H1 (cell line): ENCODE measurements at regions not wholly inside any gene's neighbourhood (a gene's known extent, or its start where the extent isn't known, plus 50 kb on each side); places are given as distances from the start of the nearest gene placed in this dataset.
"Not testable (repeated sequence)": the region's sequence is repeated elsewhere in the genome, so short reads cannot be mapped to it uniquely, and the experiment has no call there.

ENCODE experiments used
- ASH2L ChIP-seq: fragments of 200-600, 300-600 bp; sonication (generic); IDR thresholded peaks from one replicate; pipeline ENCODE4 v1.7.1; 2017; ENCODE audit warnings: low read length
- BRCA1 ChIP-seq: IDR thresholded peaks from 2 replicates; pipeline ENCODE4 v1.6.1; 2012; ENCODE audit warnings: low read depth, low read length, improper control_type of control experiment
- EP300 ChIP-seq, 2 experiments: IDR thresholded peaks; 1 replicate in 1 of 2; 2 replicates in 1 of 2; pipeline ENCODE4 v1.6.1; 2011 to 2012; ENCODE audit warnings: low read depth in 2 of 2, low read length in 2 of 2, mild to moderate bottlenecking in 2 of 2, borderline replicate concordance in 1 of 2, inconsistent platforms in 1 of 2, moderate library complexity in 1 of 2
- POLR2A ChIP-seq, 2 experiments: IDR thresholded peaks; 1 replicate in 1 of 2; 2 replicates in 1 of 2; pipeline ENCODE4 v1.6.1; 2011; ENCODE audit warnings: low read depth in 2 of 2, low read length in 2 of 2, mild to moderate bottlenecking in 2 of 2; ENCODE audit errors: control extremely low read depth in 1 of 2
- POLR2AphosphoS5 ChIP-seq: IDR thresholded peaks from 2 replicates; pipeline ENCODE4 v1.6.1; 2011; ENCODE audit warnings: low read depth, low read length
- SP4 ChIP-seq: IDR thresholded peaks from 2 replicates; pipeline ENCODE4 v1.6.1; 2012; ENCODE audit warnings: low read length, inconsistent platforms
- TAF7 ChIP-seq: optimal IDR thresholded peaks from 2 replicates; pipeline ENCODE3; 2011; ENCODE audit warnings: low read depth, mild to moderate bottlenecking, inconsistent platforms, low read length, moderate library complexity, borderline replicate concordance
- TF ChIP-seq, protein P1 (sequence below): IDR thresholded peaks from 2 replicates; pipeline ENCODE4 v1.6.1; 2011; ENCODE audit warnings: low read length, improper control_type of control experiment
- TF ChIP-seq, protein P2 (sequence below), 3 experiments: IDR thresholded peaks; 1 replicate in 2 of 3; 2 replicates in 1 of 3; pipeline versions ENCODE4 v1.5.1 to v1.6.1; 2011; ENCODE audit warnings: low read length in 3 of 3, mild to moderate bottlenecking in 3 of 3, inconsistent platforms in 2 of 3, low read depth in 1 of 3, moderate library complexity in 1 of 3; ENCODE audit not compliant: insufficient read depth in 1 of 3; ENCODE audit errors: control extremely low read depth in 1 of 3

DNA sequence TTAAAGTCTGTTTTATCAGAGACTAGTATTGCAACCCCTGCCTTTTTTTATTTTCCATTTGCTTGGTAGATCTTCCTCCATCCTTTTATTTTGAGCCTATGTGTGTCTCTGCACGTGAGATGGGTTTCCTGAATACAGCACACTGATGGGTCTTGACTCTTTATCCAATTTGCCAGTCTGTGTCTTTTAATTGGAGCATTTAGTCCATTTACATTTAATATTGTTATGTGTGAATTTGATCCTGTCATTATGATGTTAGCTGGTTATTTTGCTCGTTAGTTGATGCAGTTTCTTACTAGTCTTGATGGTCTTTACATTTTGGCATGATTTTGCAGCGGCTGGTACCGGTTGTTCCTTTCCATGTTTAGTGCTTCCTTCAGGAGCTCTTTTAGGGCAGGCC is 381.5 kb upstream of the ZEB2 start:
- TF ChIP-seq, protein P1, sequence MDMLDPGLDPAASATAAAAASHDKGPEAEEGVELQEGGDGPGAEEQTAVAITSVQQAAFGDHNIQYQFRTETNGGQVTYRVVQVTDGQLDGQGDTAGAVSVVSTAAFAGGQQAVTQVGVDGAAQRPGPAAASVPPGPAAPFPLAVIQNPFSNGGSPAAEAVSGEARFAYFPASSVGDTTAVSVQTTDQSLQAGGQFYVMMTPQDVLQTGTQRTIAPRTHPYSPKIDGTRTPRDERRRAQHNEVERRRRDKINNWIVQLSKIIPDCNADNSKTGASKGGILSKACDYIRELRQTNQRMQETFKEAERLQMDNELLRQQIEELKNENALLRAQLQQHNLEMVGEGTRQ, result not testable (repeated sequence)
- TF ChIP-seq, protein P2, sequence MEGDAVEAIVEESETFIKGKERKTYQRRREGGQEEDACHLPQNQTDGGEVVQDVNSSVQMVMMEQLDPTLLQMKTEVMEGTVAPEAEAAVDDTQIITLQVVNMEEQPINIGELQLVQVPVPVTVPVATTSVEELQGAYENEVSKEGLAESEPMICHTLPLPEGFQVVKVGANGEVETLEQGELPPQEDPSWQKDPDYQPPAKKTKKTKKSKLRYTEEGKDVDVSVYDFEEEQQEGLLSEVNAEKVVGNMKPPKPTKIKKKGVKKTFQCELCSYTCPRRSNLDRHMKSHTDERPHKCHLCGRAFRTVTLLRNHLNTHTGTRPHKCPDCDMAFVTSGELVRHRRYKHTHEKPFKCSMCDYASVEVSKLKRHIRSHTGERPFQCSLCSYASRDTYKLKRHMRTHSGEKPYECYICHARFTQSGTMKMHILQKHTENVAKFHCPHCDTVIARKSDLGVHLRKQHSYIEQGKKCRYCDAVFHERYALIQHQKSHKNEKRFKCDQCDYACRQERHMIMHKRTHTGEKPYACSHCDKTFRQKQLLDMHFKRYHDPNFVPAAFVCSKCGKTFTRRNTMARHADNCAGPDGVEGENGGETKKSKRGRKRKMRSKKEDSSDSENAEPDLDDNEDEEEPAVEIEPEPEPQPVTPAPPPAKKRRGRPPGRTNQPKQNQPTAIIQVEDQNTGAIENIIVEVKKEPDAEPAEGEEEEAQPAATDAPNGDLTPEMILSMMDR (IDR thresholded peaks at IDR 0.05; ENCODE audit: control extremely low read depth in 1 of 3, insufficient read depth in 1 of 3, low read depth in 1 of 3, low read length in 3 of 3), result not testable (repeated sequence)
- not testable (repeated sequence) for TF ChIP-seq POLR2AphosphoS5; EP300 (IDR thresholded peaks at IDR 0.05; ENCODE audit: borderline replicate concordance in 1 of 2, low read depth in 2 of 2, low read length in 2 of 2); POLR2A (IDR thresholded peaks at IDR 0.05; ENCODE audit: control extremely low read depth in 1 of 2, low read depth in 2 of 2, low read length in 2 of 2); ASH2L; BRCA1; SP4; TAF7
